HG03135 (cell line): ENCODE measurements at regions not wholly inside any gene's neighbourhood (a gene's known extent, or its start where the extent isn't known, plus 50 kb on each side); places are given as distances from the start of the nearest gene placed in this dataset.
"Not testable (repeated sequence)": the region's sequence is repeated elsewhere in the genome, so short reads cannot be mapped to it uniquely, and the experiment has no call there.

Experiments
- ATAC-seq: cut with Tn5 transposase; IDR thresholded peaks from one replicate; pipeline ENCODE4 v1.9.1; 2021; ENCODE audit warnings: mild to moderate bottlenecking, moderate library complexity; ENCODE audit not compliant: unreplicated experiment

DNA sequence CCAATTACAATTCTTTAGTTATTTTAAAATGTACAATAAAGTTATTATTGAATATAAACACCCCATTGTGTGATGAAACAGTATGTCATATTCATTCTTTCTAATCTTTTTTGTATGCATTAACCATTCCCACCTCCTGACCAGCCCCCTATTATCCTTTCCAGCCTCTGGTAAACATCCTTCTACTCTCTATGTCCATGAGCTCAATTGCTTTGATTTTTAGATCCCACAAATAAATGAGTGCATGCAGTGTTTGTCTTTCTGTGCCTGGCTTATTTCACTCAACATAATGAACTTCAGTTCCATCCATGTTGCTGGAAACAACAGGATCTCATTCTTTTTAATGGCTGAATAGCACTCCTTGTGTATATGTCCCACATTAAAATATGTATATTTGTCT, 1858.9 kb upstream of the C9orf72 start:
- ATAC-seq = no peak

DNA sequence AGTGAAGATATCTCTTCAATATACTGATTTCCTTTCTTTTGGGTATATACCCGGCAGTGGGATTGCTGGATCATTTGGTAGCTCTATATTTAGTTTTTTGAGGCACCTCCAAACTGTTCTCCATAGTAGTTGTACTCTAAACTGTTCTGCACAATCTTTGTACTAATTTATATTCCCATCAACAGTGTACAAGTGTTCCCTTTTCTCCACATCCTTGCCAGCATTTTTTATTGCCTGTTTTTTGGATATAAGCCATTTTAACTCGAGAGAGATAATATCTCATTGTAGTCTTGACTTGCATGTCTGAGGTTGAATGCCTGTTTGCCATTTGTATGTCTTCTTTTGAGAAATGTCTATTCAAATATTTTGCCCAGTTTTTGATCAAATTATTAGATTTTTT, 1859.4 kb upstream of the C9orf72 start:
- not testable (repeated sequence) for ATAC-seq

DNA sequence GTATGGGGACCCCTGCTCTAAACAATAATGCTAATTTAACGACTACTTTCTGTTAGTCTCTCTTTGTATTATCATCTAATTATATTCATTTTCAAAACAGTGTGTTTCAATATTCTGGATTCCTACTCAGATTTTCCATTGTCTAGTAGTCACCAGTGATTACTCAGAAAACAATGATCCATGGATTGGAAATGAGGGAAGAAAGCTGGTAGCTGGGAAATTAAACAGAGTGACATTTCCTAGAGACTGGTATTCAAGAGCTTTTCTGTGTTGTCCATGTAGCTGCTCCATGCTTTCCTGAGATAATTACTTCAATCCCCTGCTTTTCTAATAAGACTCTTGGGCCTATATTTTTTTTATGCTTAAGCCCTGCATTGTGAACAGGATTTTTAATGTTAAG, 1862.1 kb upstream of the C9orf72 start:
- no peak for ATAC-seq

- ATAC-seq = no peak
Observed at GRCh38 chr9:29437526-29437925, 1864.2 kb upstream of the C9orf72 start.

GRCh38 chr9:29439961-29440360, 1866.7 kb upstream of the C9orf72 start:
- ATAC-seq = no peak

GRCh38 chr9:29440449-29440848, 1867.2 kb upstream of the C9orf72 start:
- no peak for ATAC-seq

DNA sequence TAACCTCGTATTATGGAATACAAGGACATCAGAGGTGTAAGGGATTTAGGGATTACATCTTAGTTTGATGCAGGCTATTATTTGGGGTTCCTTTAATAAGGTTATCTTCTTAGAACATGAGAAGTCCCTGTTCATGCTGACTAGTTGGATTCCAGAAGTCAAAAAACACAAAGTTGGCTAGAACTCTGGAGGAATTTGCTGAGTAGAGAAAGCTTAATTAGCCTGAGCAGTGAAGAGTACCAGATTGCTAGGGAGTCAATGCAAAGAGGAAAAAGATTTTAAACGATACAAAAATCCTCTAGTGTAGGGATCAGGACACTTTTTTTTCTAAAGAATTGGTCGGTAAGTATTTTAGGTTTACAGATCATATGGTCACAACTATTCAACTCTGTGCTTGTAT, 1872.5 kb upstream of the C9orf72 start:
- ATAC-seq = no peak

GRCh38 chr9:29449306-29449705, 1876.0 kb upstream of the C9orf72 start:
- no peak for ATAC-seq

- ATAC-seq = not testable (repeated sequence)
Observed at GRCh38 chr9:29450343-29450875, 1877.1 kb upstream of the C9orf72 start.

DNA sequence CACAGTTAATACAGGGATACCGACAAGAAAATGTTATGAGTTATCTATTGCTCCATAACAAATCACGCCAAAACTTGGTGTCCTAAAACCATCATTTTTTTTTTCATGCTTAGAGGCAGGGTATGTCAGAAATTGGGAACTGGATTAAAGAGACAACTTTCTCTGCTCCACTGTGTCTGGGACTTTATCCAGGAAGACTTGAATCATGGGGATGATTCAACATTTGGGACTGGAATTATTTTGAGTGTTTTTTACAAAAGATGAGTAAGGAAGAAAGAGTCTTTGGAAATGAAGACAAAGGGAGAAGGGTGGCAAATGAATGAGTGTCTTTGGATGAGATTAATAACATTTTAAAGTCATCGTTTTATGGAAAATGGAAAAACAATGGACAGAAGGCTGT, 1883.7 kb upstream of the C9orf72 start:
- no peak for ATAC-seq

GRCh38 chr9:29475471-29475870, 1902.2 kb upstream of the C9orf72 start:
- no peak for ATAC-seq

- no peak for ATAC-seq
Observed at GRCh38 chr9:29511680-29512079, 1938.4 kb upstream of the C9orf72 start.

- no peak for ATAC-seq
Observed at GRCh38 chr9:29514336-29514735, 1941.1 kb upstream of the C9orf72 start.

GRCh38 chr9:29514862-29515261, 1941.6 kb upstream of the C9orf72 start:
- no peak for ATAC-seq

- ATAC-seq = no peak
Observed at GRCh38 chr9:29548436-29548835, 1975.2 kb upstream of the C9orf72 start.

GRCh38 chr9:29555502-29555901, 1982.2 kb upstream of the C9orf72 start:
- ATAC-seq = no peak

GRCh38 chr9:29556317-29556716, 1983.0 kb upstream of the C9orf72 start:
- ATAC-seq = no peak

DNA sequence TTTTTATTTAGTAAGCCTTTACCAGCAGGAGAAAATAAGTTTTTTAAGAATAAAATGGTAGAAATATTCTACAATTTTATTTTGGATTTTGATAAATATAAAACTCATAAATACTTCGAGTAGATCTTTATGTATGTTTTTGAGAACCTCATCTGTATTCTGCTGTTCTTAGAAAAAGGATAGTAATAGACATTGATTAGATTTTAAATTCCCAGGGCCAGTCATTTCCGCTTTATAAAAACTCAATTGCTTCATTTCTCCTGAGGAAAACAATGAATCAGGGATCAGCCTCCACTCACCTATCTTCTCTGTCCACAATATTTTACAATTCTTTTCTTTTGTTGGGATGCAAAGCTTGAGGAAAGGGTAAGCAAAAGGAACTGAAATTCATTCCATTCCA, 1983.5 kb upstream of the C9orf72 start:
- no peak for ATAC-seq

- no peak for ATAC-seq
Observed at GRCh38 chr9:29564564-29564963, 1991.3 kb upstream of the C9orf72 start.

GRCh38 chr9:29575219-29575618, 2001.9 kb upstream of the C9orf72 start:
- no peak for ATAC-seq

DNA sequence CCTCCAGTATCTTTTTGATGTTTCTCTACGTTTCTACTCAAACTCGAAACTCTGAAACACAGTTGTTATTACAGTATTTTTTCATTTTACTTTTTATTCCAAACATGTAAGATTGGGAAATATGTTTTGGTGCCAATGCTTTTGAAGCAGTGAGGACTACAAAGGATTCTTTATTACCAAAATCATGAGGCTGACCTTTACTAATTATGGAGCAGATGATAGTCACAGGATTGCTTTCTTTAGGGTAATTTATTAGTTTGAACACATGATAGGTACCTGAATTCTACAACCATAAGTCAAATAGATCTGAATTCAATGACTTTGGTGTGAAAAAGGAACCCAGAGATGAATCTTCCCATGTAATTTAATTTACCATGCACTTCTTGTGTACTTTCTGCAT, 2015.1 kb upstream of the C9orf72 start:
- no peak for ATAC-seq

GRCh38 chr9:29609282-29609681, 2036.0 kb upstream of the C9orf72 start:
- no peak for ATAC-seq

DNA sequence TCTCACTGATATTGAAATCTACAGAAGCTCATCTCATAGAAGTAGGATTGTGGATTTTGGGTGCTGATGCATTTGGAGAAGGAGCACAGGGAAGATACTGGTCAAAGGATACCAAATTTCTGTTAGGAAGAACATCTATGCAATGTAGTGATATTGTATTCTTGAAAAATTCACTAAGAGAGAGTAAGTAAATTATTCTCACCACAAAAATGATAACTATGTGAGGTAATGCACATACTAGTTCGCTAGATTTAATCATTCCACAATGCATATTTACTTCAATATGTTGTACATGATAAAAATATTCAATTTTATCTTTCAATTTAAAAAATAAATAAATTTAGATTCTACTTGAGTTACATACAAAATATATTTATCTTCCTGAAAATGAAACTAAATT, 2040.5 kb upstream of the C9orf72 start:
- ATAC-seq = no peak

DNA sequence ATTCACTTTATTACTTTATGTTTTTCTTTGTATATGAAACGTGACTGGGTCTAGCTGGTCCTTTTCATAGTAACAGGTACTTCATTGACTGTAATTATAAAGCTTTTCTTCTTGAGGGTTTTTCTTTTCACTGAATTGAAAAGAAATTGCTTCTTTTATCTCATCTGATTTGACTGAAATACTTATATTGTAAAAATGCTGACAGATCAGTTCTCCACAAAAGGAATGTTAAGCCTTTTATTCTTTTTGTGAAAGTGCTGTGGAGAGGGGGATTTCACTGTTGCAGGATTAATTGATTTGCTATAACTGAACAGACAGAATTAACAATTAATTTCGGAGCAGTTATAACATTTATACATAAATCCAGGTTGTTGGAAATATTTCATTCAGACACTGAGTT, 2043.6 kb upstream of the C9orf72 start:
- no peak for ATAC-seq
